NT2/D1 (cell line): ENCODE measurements at regions not wholly inside any gene's neighbourhood (a gene's known extent, or its start where the extent isn't known, plus 50 kb on each side); places are given as distances from the start of the nearest gene placed in this dataset.

Experiments
- YY1 ChIP-seq: IDR thresholded peaks from 2 replicates; pipeline ENCODE4 v1.6.1; 2011; ENCODE audit not compliant: insufficient read length, insufficient read depth
- ZNF274 ChIP-seq: IDR thresholded peaks from 2 replicates; pipeline ENCODE4 v1.6.1; 2011; ENCODE audit warnings: mild to moderate bottlenecking, low read depth, low read length

DNA sequence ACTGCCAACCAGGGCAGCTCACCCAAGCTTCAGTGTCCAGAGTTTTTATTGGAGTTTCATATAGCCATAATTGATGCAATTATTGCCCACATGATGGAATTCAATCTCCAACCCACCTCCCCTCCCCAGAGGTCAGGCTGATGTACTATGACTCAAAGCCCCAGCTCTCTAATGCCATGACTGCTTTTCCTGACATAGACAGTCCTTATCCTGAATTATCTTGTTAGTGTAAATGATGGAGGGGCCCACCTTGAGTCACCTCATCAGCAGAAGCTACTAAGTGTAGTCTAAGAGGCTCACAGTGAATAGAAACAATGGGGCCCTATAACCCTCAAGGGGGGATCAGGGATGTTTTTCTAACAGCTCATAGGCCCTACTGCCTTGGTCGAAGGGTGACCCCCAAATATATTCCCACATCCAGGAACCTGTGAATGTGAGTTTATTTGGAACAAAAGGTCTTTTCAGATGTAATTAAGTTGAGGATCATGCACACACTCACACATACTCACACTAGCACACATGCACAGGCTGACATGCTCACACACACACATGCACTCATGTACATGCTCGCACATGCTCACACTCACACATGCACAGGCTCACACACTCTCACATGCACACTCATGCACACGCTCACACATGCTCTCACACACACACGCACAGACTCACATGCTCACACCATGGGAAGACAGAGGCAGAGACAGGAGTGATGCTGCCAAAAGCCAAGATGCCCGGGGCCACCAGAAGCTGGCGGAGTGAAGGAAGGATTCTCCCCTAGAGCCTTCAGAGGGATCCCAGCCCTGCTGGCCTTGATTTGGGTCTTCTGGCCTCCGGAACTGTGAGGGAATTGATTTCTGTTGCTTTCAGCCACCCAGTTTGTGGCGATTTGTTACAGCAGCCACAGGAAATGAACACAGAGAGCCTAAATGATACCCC lies 131.2 kb upstream of the SMAD3 start:
- TF ChIP-seq YY1: no peak
- TF ChIP-seq ZNF274: no peak
